HFFc6 (cell line): ENCODE measurements at regions not wholly inside any gene's neighbourhood (a gene's known extent, or its start where the extent isn't known, plus 50 kb on each side); places are given as distances from the start of the nearest gene placed in this dataset.

Experiments used
- DNase-seq: peaks from one replicate; pipeline ENCODE4 v3.0.0-alpha.2; 2018
- H3K27ac Mint-ChIP-seq: 2 replicates; pipeline ENCODE4 v1.8.0; 2020; ENCODE audit warnings: mild to moderate bottlenecking, mixed read lengths
- H3K27me3 Mint-ChIP-seq: 2 replicates; pipeline ENCODE4 v1.8.0; 2021; ENCODE audit warnings: mild to moderate bottlenecking, moderate library complexity, mixed read lengths; ENCODE audit not compliant: insufficient read depth
- H3K36me3 Mint-ChIP-seq: 2 replicates; pipeline ENCODE4 v1.8.0; 2021; ENCODE audit warnings: low read depth, mixed read lengths
- H3K4me1 Mint-ChIP-seq: 2 replicates; pipeline ENCODE4 v1.8.0; 2020; ENCODE audit warnings: low read depth, mixed read lengths
- H3K4me3 Mint-ChIP-seq: 2 replicates; pipeline ENCODE4 v1.8.0; 2020; ENCODE audit warnings: mild to moderate bottlenecking, moderate library complexity, mixed read lengths
- H3K9me3 Mint-ChIP-seq: 2 replicates; pipeline ENCODE4 v1.8.0; 2020; ENCODE audit warnings: mild to moderate bottlenecking, mixed read lengths
- TF ChIP-seq, protein P1 (sequence below): fragments of 200-600 bp; sonication (generic); IDR thresholded peaks from 2 replicates; pipeline ENCODE4 v1.5.0; 2021; ENCODE audit warnings: antibody characterized with exemption, mild to moderate bottlenecking

DNA sequence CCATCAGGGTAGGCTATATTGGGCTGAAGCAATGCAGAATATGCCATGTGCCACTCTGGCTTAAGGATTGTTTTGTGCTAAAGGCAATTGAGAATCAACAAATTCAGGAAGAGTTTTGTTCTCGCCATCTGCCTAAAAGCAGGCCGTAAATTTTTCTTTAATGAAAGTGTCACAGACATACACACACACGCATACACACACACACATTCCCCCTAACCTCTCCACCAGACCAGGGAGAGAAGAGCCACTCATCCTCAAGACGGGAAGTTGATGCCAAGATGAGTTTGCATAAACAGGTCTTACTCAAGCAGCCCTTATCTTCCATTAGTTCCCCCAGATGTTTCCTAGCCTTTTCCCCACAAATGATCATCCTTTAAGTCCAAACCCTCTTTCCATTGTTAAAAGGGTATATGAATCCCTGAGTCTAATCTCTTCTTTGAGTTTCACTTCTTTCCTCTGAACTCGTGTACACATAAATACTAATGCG, 59.6 kb upstream of the TRIM24 start:
- H3K4me1 Mint-ChIP-seq = no peaks in the 10 kb centered on the region
- DNase-seq = no peak
- no peak overlapping the region for H3K4me3 Mint-ChIP-seq
- H3K27me3 Mint-ChIP-seq = peaks cover 2% of the 10 kb centered on the region; the same call in 1 of the 2 replicates
- H3K27ac Mint-ChIP-seq = no peak overlapping the region
- H3K36me3 Mint-ChIP-seq = no peaks in the 10 kb centered on the region
- H3K9me3 Mint-ChIP-seq = peaks cover 11% of the 10 kb centered on the region
- TF ChIP-seq, protein P1, sequence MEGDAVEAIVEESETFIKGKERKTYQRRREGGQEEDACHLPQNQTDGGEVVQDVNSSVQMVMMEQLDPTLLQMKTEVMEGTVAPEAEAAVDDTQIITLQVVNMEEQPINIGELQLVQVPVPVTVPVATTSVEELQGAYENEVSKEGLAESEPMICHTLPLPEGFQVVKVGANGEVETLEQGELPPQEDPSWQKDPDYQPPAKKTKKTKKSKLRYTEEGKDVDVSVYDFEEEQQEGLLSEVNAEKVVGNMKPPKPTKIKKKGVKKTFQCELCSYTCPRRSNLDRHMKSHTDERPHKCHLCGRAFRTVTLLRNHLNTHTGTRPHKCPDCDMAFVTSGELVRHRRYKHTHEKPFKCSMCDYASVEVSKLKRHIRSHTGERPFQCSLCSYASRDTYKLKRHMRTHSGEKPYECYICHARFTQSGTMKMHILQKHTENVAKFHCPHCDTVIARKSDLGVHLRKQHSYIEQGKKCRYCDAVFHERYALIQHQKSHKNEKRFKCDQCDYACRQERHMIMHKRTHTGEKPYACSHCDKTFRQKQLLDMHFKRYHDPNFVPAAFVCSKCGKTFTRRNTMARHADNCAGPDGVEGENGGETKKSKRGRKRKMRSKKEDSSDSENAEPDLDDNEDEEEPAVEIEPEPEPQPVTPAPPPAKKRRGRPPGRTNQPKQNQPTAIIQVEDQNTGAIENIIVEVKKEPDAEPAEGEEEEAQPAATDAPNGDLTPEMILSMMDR = no peak

DNA sequence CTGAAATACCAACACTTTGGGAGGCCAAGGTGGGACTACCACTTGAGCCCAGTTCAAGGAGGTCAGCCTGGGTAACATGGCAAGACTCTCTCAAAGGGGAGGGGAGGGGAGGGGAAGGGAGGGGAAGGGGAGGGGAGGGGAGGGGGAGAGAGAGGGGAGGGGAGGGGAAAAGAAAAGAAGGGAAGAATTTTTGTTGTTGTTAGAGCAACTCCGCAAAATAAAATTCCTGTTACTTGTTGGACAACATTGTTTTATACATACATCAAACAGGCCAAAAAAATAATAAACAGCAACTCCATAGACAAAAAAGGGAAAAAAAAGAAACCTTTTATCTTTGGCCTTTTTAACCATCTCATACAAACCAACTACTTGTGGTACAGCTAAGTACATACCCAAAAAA, 57.3 kb upstream of the TRIM24 start:
- H3K4me1 Mint-ChIP-seq = no peaks in the 10 kb centered on the region
- no peaks in the 10 kb centered on the region for H3K36me3 Mint-ChIP-seq
- TF ChIP-seq, protein P1 = no peak
- peaks cover 2% of the 10 kb centered on the region; the same call in 1 of the 2 replicates for H3K27me3 Mint-ChIP-seq
- no peak for DNase-seq
- no peak overlapping the region for H3K4me3 Mint-ChIP-seq
- H3K27ac Mint-ChIP-seq = no peak overlapping the region
- peaks cover 6% of the 10 kb centered on the region for H3K9me3 Mint-ChIP-seq

DNA sequence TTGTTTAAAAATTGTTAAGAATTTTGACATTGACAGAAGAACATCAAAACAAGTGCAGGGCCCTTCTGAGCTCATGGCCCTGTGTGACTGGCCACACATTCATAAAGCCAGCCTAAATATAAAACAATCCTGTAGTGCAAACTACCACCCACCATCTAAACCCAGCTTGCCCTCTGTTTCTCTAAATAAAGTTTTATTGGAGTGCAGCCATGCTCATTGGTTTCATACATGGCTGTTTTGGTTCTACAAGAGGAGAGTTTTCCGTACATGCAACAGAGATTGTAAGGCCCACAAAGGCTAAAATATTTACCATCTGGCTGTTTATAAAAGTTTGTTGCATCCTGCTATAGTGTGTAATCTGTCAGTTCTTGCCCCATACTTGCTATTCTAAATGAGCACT, 54.6 kb upstream of the TRIM24 start:
- Mint-ChIP-seq H3K9me3 (peaks cover 6% of the 10 kb centered on the region), H3K36me3 (no peaks in the 10 kb centered on the region), H3K27ac (no peak overlapping the region), H3K4me3 (no peak overlapping the region), H3K27me3 (peaks cover 2% of the 10 kb centered on the region; the same call in 1 of the 2 replicates), H3K4me1 (no peaks in the 10 kb centered on the region)
- TF ChIP-seq, protein P1 = no peak
- DNase-seq = no peak

DNA sequence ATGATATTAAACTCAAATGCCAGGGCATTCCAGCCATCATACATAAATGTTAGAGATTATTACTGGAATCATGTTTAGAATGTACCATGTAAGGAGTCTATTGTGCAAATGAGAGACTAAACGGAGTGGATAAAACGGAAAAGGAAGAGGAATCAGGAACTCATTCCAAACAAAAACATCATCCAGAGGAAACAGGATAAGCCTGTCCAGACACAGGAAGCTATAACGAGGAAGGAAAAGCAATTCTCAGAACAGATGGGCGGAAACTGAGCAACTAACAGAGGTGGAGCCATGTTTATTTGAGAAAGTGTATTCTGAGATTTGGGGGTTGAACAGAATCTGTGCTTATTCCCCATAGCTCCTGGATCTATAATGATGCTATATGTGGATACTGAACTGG, 52.3 kb upstream of the TRIM24 start:
- Mint-ChIP-seq H3K36me3 (no peaks in the 10 kb centered on the region), H3K4me1 (no peaks in the 10 kb centered on the region), H3K4me3 (no peak overlapping the region), H3K27ac (no peak overlapping the region), H3K9me3 (peaks cover 6% of the 10 kb centered on the region), H3K27me3 (peaks cover 2% of the 10 kb centered on the region; the same call in 1 of the 2 replicates)
- no peak for DNase-seq
- TF ChIP-seq, protein P1 = no peak
